ENCODE measurements at regions not wholly inside any gene's neighbourhood (a gene's known extent, or its start where the extent isn't known, plus 50 kb on each side); places are given as distances from the start of the nearest gene placed in this dataset.

- ChIA-PET CTCF (no interaction called here), POLR2A (no interaction called here)
- Histone ChIP-seq H3K4me1 (ENCODE audit: control extremely low read depth in 1 of 4, control insufficient read depth in 4 of 4, insufficient read depth in 4 of 4, low read length in 3 of 4) (no peaks in the 10 kb centered on the region), H3K4me3 (ENCODE audit: control insufficient read depth in 1 of 7, extremely low read depth in 1 of 7, insufficient read depth in 4 of 7, low read depth in 2 of 7, low read length in 6 of 7) (no peak overlapping the region), H3K27me3 (replicated peaks in 2 of 5; ENCODE audit: control insufficient read depth in 4 of 5, insufficient read depth in 5 of 5, low read length in 4 of 5) (no peaks in the 10 kb centered on the region), H3K27ac (ENCODE audit: insufficient read depth in 1 of 2, low read depth in 1 of 2, low read length in 2 of 2, poor library complexity in 1 of 2, severe bottlenecking in 2 of 2) (no peak overlapping the region), H3K36me3 (ENCODE audit: control insufficient read depth in 4 of 4, insufficient read depth in 4 of 4, low read length in 3 of 4) (no peaks in the 10 kb centered on the region), H3K9me3 (ENCODE audit: control extremely low read depth in 1 of 5, control insufficient read depth in 4 of 5, insufficient read depth in 2 of 5, low read depth in 1 of 5, low read length in 4 of 5) (no peaks in the 10 kb centered on the region)
- WGBS (ENCODE audit: insufficient coverage) = no CpG with 5 or more reads among the region's 1 CpG
- DNase-seq = no peak
Measured at GRCh38 chr15:39161096-39161495, 419.8 kb upstream of the THBS1 start.

- no peak for DNase-seq
Measured at GRCh38 chr15:39165020-39165706, 415.7 kb upstream of the THBS1 start.

GRCh38 chr15:39167164-39168058 lies 413.5 kb upstream of the THBS1 start:
- ChIA-PET POLR2A (no interaction called here), CTCF (no interaction called here)
- no peak for DNase-seq
- H3K36me3 ChIP-seq (ENCODE audit: control insufficient read depth in 4 of 4, insufficient read depth in 4 of 4, low read length in 3 of 4) = no peaks in the 10 kb centered on the region
- WGBS (ENCODE audit: insufficient coverage) = 100% methylated on average over 1 of the region's 4 CpGs
- H3K27ac ChIP-seq (ENCODE audit: insufficient read depth in 1 of 2, low read depth in 1 of 2, low read length in 2 of 2, poor library complexity in 1 of 2, severe bottlenecking in 2 of 2) = no peak overlapping the region
- H3K9me3 ChIP-seq (ENCODE audit: control extremely low read depth in 1 of 5, control insufficient read depth in 4 of 5, insufficient read depth in 2 of 5, low read depth in 1 of 5, low read length in 4 of 5) = no peaks in the 10 kb centered on the region
- no peaks in the 10 kb centered on the region for H3K27me3 ChIP-seq (replicated peaks in 2 of 5; ENCODE audit: control insufficient read depth in 4 of 5, insufficient read depth in 5 of 5, low read length in 4 of 5)
- H3K4me3 ChIP-seq (ENCODE audit: control insufficient read depth in 1 of 7, extremely low read depth in 1 of 7, insufficient read depth in 4 of 7, low read depth in 2 of 7, low read length in 6 of 7) = no peak overlapping the region
- H3K4me1 ChIP-seq (ENCODE audit: control extremely low read depth in 1 of 4, control insufficient read depth in 4 of 4, insufficient read depth in 4 of 4, low read length in 3 of 4) = peaks cover 0 to 9% (median 8%) of the 10 kb centered on the region in 4 experiments

More at GRCh38 chr15:39165020-39165706, 415.7 kb upstream of the THBS1 start:
- ChIA-PET CTCF (no interaction called here), POLR2A (no interaction called here)
- H3K9me3 ChIP-seq (ENCODE audit: control extremely low read depth in 1 of 5, control insufficient read depth in 4 of 5, insufficient read depth in 2 of 5, low read depth in 1 of 5, low read length in 4 of 5) = no peaks in the 10 kb centered on the region
- H3K27me3 ChIP-seq (replicated peaks in 2 of 5; ENCODE audit: control insufficient read depth in 4 of 5, insufficient read depth in 5 of 5, low read length in 4 of 5) = no peaks in the 10 kb centered on the region
- H3K36me3 ChIP-seq (ENCODE audit: control insufficient read depth in 4 of 4, insufficient read depth in 4 of 4, low read length in 3 of 4) = no peaks in the 10 kb centered on the region
- H3K4me3 ChIP-seq (ENCODE audit: control insufficient read depth in 1 of 7, extremely low read depth in 1 of 7, insufficient read depth in 4 of 7, low read depth in 2 of 7, low read length in 6 of 7) = no peak overlapping the region
- no peak overlapping the region for H3K27ac ChIP-seq (ENCODE audit: insufficient read depth in 1 of 2, low read depth in 1 of 2, low read length in 2 of 2, poor library complexity in 1 of 2, severe bottlenecking in 2 of 2)
- H3K4me1 ChIP-seq (ENCODE audit: control extremely low read depth in 1 of 4, control insufficient read depth in 4 of 4, insufficient read depth in 4 of 4, low read length in 3 of 4) = no peaks in the 10 kb centered on the region
- WGBS (ENCODE audit: insufficient coverage) = 100% methylated on average over 1 of the region's 2 CpGs

- ChIA-PET CTCF (interaction anchor here (0.7 to 2.4 kb wide), 9 partner anchors 13 to 585 kb away, joined by 3 to 14 read pairs (median 4); partner anchors contain the start of gene THBS1), POLR2A (no interaction called here)
- peaks cover 0 to 11% (median 10%) of the 10 kb centered on the region in 4 experiments for H3K4me1 ChIP-seq (ENCODE audit: control extremely low read depth in 1 of 4, control insufficient read depth in 4 of 4, insufficient read depth in 4 of 4, low read length in 3 of 4)
- H3K4me3 ChIP-seq (ENCODE audit: control insufficient read depth in 1 of 7, extremely low read depth in 1 of 7, insufficient read depth in 4 of 7, low read depth in 2 of 7, low read length in 6 of 7) = no peak overlapping the region
- H3K27me3 ChIP-seq (replicated peaks in 2 of 5; ENCODE audit: control insufficient read depth in 4 of 5, insufficient read depth in 5 of 5, low read length in 4 of 5) = no peaks in the 10 kb centered on the region
- no peaks in the 10 kb centered on the region for H3K36me3 ChIP-seq (ENCODE audit: control insufficient read depth in 4 of 4, insufficient read depth in 4 of 4, low read length in 3 of 4)
- 66% methylated on average over 3 of the region's 3 CpGs for WGBS (ENCODE audit: insufficient coverage)
- no peak overlapping the region for H3K27ac ChIP-seq (ENCODE audit: insufficient read depth in 1 of 2, low read depth in 1 of 2, low read length in 2 of 2, poor library complexity in 1 of 2, severe bottlenecking in 2 of 2)
- H3K9me3 ChIP-seq (ENCODE audit: control extremely low read depth in 1 of 5, control insufficient read depth in 4 of 5, insufficient read depth in 2 of 5, low read depth in 1 of 5, low read length in 4 of 5) = no peaks in the 10 kb centered on the region
- DNase-seq = peak; percentile 83 to 92 (median 89)
Measured at GRCh38 chr15:39171944-39172368, 408.9 kb upstream of the THBS1 start.

- 79% methylated on average over 15 of the region's 17 CpGs for WGBS (ENCODE audit: insufficient coverage)
- H3K4me3 ChIP-seq (ENCODE audit: control insufficient read depth in 1 of 7, extremely low read depth in 1 of 7, insufficient read depth in 4 of 7, low read depth in 2 of 7, low read length in 6 of 7) = no peak overlapping the region
- DNase-seq = no peak
- peaks cover 0 to 11% (median 10%) of the 10 kb centered on the region in 4 experiments for H3K4me1 ChIP-seq (ENCODE audit: control extremely low read depth in 1 of 4, control insufficient read depth in 4 of 4, insufficient read depth in 4 of 4, low read length in 3 of 4)
- no peaks in the 10 kb centered on the region for H3K27me3 ChIP-seq (replicated peaks in 2 of 5; ENCODE audit: control insufficient read depth in 4 of 5, insufficient read depth in 5 of 5, low read length in 4 of 5)
- H3K9me3 ChIP-seq (ENCODE audit: control extremely low read depth in 1 of 5, control insufficient read depth in 4 of 5, insufficient read depth in 2 of 5, low read depth in 1 of 5, low read length in 4 of 5) = no peaks in the 10 kb centered on the region
- no peaks in the 10 kb centered on the region for H3K36me3 ChIP-seq (ENCODE audit: control insufficient read depth in 4 of 4, insufficient read depth in 4 of 4, low read length in 3 of 4)
- CTCF ChIA-PET = interaction anchor here (1.0 to 2.4 kb wide), 7 partner anchors 13 to 584 kb away, joined by 3 to 14 read pairs (median 5); partner anchors contain the start of gene THBS1
- no peak overlapping the region for H3K27ac ChIP-seq (ENCODE audit: insufficient read depth in 1 of 2, low read depth in 1 of 2, low read length in 2 of 2, poor library complexity in 1 of 2, severe bottlenecking in 2 of 2)
- POLR2A ChIA-PET = no interaction called here
Measured at GRCh38 chr15:39172380-39173281, 408.2 kb upstream of the THBS1 start.

- no peak for DNase-seq
- WGBS (ENCODE audit: insufficient coverage) = 95% methylated on average over 2 of the region's 4 CpGs
- no peaks in the 10 kb centered on the region for H3K9me3 ChIP-seq (ENCODE audit: control extremely low read depth in 1 of 5, control insufficient read depth in 4 of 5, insufficient read depth in 2 of 5, low read depth in 1 of 5, low read length in 4 of 5)
- H3K4me3 ChIP-seq (ENCODE audit: control insufficient read depth in 1 of 7, extremely low read depth in 1 of 7, insufficient read depth in 4 of 7, low read depth in 2 of 7, low read length in 6 of 7) = no peak overlapping the region
- POLR2A ChIA-PET = no interaction called here
- CTCF ChIA-PET = interaction anchor here (2.4 kb wide), 1 partner anchor 407 kb away, joined by 14 read pairs; the partner anchor contains the start of gene THBS1
- no peaks in the 10 kb centered on the region for H3K27me3 ChIP-seq (replicated peaks in 2 of 5; ENCODE audit: control insufficient read depth in 4 of 5, insufficient read depth in 5 of 5, low read length in 4 of 5)
- no peaks in the 10 kb centered on the region for H3K36me3 ChIP-seq (ENCODE audit: control insufficient read depth in 4 of 4, insufficient read depth in 4 of 4, low read length in 3 of 4)
- no peak overlapping the region for H3K27ac ChIP-seq (ENCODE audit: insufficient read depth in 1 of 2, low read depth in 1 of 2, low read length in 2 of 2, poor library complexity in 1 of 2, severe bottlenecking in 2 of 2)
- peaks cover 0 to 11% (median 10%) of the 10 kb centered on the region in 4 experiments for H3K4me1 ChIP-seq (ENCODE audit: control extremely low read depth in 1 of 4, control insufficient read depth in 4 of 4, insufficient read depth in 4 of 4, low read length in 3 of 4)
Measured at GRCh38 chr15:39173426-39173825, 407.5 kb upstream of the THBS1 start.
